ENCODE measurements at regions not wholly inside any gene's neighbourhood (a gene's known extent, or its start where the extent isn't known, plus 50 kb on each side); places are given as distances from the start of the nearest gene placed in this dataset.

DNA sequence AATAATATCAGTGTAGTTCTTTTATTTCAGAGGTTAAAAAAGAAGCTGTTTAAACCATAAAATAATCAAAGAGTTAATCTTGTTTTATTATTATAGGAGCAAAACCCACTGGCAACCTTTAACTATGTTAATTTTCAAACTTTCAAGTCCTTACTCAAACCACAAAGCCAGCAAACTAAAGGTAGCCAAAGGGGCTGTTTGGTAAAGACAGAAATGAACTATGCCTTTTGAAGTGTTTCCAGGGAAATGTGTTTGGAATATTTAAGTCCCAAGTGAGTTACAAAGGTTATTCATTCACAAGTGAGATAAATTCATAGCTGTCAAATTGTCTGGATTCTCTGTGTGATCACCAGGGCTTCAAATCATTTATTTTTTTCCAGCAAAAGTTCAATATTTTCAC is 264.7 kb downstream of the MZT1 start:
- intact Hi-C loops (cut with DNase I; ENCODE audit: low total_unique reads), result no loop called here
- DNase-seq (ENCODE audit: low spot score in 2 of 2), result no peak
- H3K27ac ChIP-seq, result no peak overlapping the region
- no peaks in the 10 kb centered on the region for H3K36me3 ChIP-seq
- no peaks in the 10 kb centered on the region for H3K4me1 ChIP-seq
- H3K9me3 ChIP-seq, result no peaks in the 10 kb centered on the region
- H3K4me3 ChIP-seq, result no peak overlapping the region
- TF ChIP-seq, protein P1, sequence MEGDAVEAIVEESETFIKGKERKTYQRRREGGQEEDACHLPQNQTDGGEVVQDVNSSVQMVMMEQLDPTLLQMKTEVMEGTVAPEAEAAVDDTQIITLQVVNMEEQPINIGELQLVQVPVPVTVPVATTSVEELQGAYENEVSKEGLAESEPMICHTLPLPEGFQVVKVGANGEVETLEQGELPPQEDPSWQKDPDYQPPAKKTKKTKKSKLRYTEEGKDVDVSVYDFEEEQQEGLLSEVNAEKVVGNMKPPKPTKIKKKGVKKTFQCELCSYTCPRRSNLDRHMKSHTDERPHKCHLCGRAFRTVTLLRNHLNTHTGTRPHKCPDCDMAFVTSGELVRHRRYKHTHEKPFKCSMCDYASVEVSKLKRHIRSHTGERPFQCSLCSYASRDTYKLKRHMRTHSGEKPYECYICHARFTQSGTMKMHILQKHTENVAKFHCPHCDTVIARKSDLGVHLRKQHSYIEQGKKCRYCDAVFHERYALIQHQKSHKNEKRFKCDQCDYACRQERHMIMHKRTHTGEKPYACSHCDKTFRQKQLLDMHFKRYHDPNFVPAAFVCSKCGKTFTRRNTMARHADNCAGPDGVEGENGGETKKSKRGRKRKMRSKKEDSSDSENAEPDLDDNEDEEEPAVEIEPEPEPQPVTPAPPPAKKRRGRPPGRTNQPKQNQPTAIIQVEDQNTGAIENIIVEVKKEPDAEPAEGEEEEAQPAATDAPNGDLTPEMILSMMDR (IDR thresholded peaks at IDR 0.05), result no peak
- no peak for TF ChIP-seq POLR2AphosphoS5 (IDR thresholded peaks at IDR 0.05)
- no peak for TF ChIP-seq POLR2A (IDR thresholded peaks at IDR 0.05)
- no peaks in the 10 kb centered on the region for H3K27me3 ChIP-seq

DNA sequence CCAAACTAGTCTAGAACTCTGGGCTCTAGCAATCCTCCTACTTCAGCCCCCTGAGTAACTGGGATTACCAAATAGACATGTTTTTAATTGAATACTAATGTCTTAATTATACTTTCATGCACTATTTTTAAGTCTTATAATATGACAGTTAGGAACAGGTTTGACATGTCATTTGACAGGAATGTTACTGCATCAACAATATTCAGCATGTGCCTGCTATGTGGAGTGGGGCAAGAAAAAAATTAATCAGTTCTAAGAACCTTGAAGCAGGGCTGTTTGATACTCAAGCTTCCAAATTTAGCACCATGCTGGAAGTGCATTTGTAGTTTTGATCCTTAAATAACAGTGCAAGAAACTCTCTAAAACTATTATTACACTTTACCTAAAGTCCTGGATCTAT is 265.3 kb downstream of the MZT1 start:
- Histone ChIP-seq H3K36me3 (no peaks in the 10 kb centered on the region), H3K4me1 (no peaks in the 10 kb centered on the region), H3K9me3 (no peaks in the 10 kb centered on the region), H3K4me3 (no peak overlapping the region), H3K27me3 (no peaks in the 10 kb centered on the region), H3K27ac (no peak overlapping the region)
- TF ChIP-seq POLR2AphosphoS5 (IDR thresholded peaks at IDR 0.05) (no peak), POLR2A (IDR thresholded peaks at IDR 0.05) (no peak)
- TF ChIP-seq, protein P1 (IDR thresholded peaks at IDR 0.05), result no peak
- no peak for DNase-seq (ENCODE audit: low spot score in 2 of 2)
- intact Hi-C loops (cut with DNase I; ENCODE audit: low total_unique reads), result no loop called here

DNA sequence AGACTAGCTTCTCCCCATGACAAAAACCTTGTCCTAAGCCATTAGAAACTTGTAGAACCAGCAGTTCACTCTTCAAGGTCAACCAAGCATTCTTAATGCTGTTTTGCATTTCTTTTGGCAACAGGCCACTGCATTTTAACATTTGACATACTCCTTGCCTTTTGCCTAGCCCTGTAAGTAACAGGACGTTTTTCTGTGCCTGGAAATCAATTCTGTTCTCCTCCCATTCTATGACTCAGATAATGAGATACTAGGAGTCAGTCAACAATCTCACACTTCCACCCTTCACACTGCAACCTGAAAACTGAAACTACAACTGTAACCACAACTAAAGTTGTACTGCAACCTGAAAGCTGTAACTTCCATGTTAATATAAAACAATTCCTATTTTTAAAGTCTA is 268.7 kb downstream of the MZT1 start:
- no peaks in the 10 kb centered on the region for H3K27me3 ChIP-seq
- no peak overlapping the region for H3K27ac ChIP-seq
- H3K4me3 ChIP-seq, result no peak overlapping the region
- H3K4me1 ChIP-seq, result no peaks in the 10 kb centered on the region
- no peak for DNase-seq (ENCODE audit: low spot score in 2 of 2)
- intact Hi-C loops (cut with DNase I; ENCODE audit: low total_unique reads), result no loop called here
- TF ChIP-seq POLR2AphosphoS5 (IDR thresholded peaks at IDR 0.05) (no peak), POLR2A (IDR thresholded peaks at IDR 0.05) (no peak)
- TF ChIP-seq, protein P1 (IDR thresholded peaks at IDR 0.05), result no peak
- no peaks in the 10 kb centered on the region for H3K9me3 ChIP-seq
- no peaks in the 10 kb centered on the region for H3K36me3 ChIP-seq

DNA sequence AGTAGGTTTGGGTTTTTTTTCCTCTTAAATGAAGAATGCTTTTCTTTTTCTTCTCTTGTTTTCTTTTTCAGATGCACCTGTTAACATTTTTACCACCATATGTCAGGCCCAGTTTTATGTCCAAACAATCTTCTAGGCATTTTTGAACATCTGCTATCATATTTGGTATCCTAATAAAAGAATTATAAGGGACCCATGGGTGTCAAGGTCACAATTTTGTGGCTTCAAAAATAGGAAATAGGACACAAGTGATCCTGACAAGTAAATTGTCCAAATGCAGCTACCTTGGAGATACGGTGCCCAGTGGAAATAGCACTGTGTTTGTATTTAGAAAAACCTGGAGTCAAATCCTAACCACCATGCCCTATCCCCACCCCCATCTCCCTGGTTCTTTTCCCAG is 270.3 kb downstream of the MZT1 start:
- Histone ChIP-seq H3K4me3 (no peak overlapping the region), H3K36me3 (no peaks in the 10 kb centered on the region), H3K27me3 (no peaks in the 10 kb centered on the region), H3K9me3 (no peaks in the 10 kb centered on the region), H3K4me1 (no peaks in the 10 kb centered on the region), H3K27ac (no peak overlapping the region)
- no peak for TF ChIP-seq POLR2AphosphoS5 (IDR thresholded peaks at IDR 0.05)
- TF ChIP-seq, protein P1 (IDR thresholded peaks at IDR 0.05), result no peak
- TF ChIP-seq POLR2A (IDR thresholded peaks at IDR 0.05), result no peak
- DNase-seq (ENCODE audit: low spot score in 2 of 2), result no peak
- intact Hi-C loops (cut with DNase I; ENCODE audit: low total_unique reads), result no loop called here

DNA sequence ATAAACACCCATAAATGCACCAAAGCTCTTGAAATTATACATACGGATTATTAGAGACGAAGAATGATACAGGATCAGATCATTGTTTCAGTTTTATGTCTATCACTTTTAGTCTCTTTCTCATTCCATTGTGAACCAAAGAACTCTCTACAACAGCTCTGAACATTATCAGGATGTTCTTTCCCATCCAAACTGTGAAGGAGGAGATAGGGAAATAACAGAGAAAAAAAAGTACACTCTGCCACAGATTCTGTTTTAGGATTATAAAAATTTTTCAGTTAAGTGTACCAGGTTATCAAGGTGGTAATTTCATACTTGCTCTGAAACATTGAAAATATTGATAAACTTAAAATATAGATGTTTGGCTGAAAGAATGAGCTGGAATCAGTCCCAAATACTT is 270.9 kb downstream of the MZT1 start:
- intact Hi-C loops (cut with DNase I; ENCODE audit: low total_unique reads), result no loop called here
- TF ChIP-seq POLR2A (IDR thresholded peaks at IDR 0.05) (no peak), POLR2AphosphoS5 (IDR thresholded peaks at IDR 0.05) (no peak)
- TF ChIP-seq, protein P1 (IDR thresholded peaks at IDR 0.05), result no peak
- Histone ChIP-seq H3K4me3 (no peak overlapping the region), H3K4me1 (no peaks in the 10 kb centered on the region), H3K9me3 (no peaks in the 10 kb centered on the region), H3K27me3 (no peaks in the 10 kb centered on the region), H3K27ac (no peak overlapping the region), H3K36me3 (no peaks in the 10 kb centered on the region)
- DNase-seq (ENCODE audit: low spot score in 2 of 2), result no peak
